ENCODE measurements at regions not wholly inside any gene's neighbourhood (a gene's known extent, or its start where the extent isn't known, plus 50 kb on each side); places are given as distances from the start of the nearest gene placed in this dataset.

GRCh38 chr1:193486671-193487229 is 300.3 kb upstream of the B3GALT2 start:
- TF ChIP-seq CTCF (IDR thresholded peaks at IDR 0.05) (no peak), POLR2A (IDR thresholded peaks at IDR 0.05) (no peak)

Data from thyroid gland (tissue), 4 donors.